ENCODE measurements at regions not wholly inside any gene's neighbourhood (a gene's known extent, or its start where the extent isn't known, plus 50 kb on each side); places are given as distances from the start of the nearest gene placed in this dataset.

GRCh38 chr1:73366734-73367413 lies 831.1 kb downstream of the LRRIQ3 start:
- TF ChIP-seq CTCF (IDR thresholded peaks at IDR 0.05) (no peak), POLR2A (IDR thresholded peaks at IDR 0.05) (no peak)

Data from uterus (tissue), 2 donors.